ENCODE measurements at regions not wholly inside any gene's neighbourhood (a gene's known extent, or its start where the extent isn't known, plus 50 kb on each side); places are given as distances from the start of the nearest gene placed in this dataset.

DNA sequence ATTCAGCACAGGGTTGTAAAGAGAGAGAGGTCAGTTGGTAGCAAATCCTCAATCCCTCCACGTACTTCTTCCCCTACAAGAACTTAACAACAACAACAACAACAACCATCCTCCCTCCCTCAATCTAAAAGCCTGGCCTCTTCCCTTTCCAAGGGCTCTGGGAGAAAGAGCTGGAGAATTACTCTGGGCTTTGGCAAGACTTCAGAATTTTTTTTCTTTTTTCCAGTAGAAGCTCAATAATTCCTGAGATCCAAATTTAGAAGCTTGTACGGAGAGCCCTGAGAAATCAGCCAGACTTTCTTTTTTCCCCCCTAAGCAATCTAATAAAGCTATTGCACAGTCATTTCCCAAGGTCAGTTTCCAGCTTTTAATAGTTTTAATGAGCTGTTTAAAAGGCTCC, 95.8 kb upstream of the CACNA2D3 start:
- no peak overlapping the region for H3K27ac ChIP-seq
- no peaks in the 10 kb centered on the region for H3K36me3 ChIP-seq
- TF ChIP-seq, protein P1, sequence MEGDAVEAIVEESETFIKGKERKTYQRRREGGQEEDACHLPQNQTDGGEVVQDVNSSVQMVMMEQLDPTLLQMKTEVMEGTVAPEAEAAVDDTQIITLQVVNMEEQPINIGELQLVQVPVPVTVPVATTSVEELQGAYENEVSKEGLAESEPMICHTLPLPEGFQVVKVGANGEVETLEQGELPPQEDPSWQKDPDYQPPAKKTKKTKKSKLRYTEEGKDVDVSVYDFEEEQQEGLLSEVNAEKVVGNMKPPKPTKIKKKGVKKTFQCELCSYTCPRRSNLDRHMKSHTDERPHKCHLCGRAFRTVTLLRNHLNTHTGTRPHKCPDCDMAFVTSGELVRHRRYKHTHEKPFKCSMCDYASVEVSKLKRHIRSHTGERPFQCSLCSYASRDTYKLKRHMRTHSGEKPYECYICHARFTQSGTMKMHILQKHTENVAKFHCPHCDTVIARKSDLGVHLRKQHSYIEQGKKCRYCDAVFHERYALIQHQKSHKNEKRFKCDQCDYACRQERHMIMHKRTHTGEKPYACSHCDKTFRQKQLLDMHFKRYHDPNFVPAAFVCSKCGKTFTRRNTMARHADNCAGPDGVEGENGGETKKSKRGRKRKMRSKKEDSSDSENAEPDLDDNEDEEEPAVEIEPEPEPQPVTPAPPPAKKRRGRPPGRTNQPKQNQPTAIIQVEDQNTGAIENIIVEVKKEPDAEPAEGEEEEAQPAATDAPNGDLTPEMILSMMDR (IDR thresholded peaks at IDR 0.05), result no peak
- no peaks in the 10 kb centered on the region for H3K27me3 ChIP-seq
- no peak overlapping the region for H3K4me3 ChIP-seq
- no peak for DNase-seq (ENCODE audit: low spot score)
- H3K4me1 ChIP-seq, result peaks cover 0 to 5% of the 10 kb centered on the region in 2 donors
- no peaks in the 10 kb centered on the region for H3K9me3 ChIP-seq

DNA sequence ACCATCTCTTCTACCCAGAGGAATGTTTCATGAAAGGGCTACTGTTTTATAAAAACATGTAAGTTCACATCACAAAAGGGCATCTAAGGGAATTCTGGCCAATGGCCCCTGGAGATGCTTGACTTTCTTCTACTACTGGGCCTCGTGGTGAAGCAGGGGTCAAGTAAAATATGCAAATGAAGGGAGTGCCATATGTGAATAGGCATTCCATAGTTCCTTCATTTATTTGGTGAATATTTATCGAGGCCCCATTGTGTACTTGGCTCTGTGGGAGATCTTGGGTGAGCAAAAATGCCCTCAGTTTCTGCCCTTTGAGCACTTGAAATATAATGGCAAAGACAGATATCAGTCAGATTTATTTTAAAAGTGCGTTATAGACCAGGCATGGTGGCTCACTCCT, 101.3 kb upstream of the CACNA2D3 start:
- no peak for DNase-seq (ENCODE audit: low spot score)
- H3K27ac ChIP-seq, result no peak overlapping the region
- no peaks in the 10 kb centered on the region for H3K27me3 ChIP-seq
- TF ChIP-seq, protein P1 (IDR thresholded peaks at IDR 0.05), result no peak
- H3K36me3 ChIP-seq, result no peaks in the 10 kb centered on the region
- H3K4me3 ChIP-seq, result no peak overlapping the region
- H3K9me3 ChIP-seq, result peaks cover 0 to 7% of the 10 kb centered on the region in 2 donors
- no peaks in the 10 kb centered on the region for H3K4me1 ChIP-seq

DNA sequence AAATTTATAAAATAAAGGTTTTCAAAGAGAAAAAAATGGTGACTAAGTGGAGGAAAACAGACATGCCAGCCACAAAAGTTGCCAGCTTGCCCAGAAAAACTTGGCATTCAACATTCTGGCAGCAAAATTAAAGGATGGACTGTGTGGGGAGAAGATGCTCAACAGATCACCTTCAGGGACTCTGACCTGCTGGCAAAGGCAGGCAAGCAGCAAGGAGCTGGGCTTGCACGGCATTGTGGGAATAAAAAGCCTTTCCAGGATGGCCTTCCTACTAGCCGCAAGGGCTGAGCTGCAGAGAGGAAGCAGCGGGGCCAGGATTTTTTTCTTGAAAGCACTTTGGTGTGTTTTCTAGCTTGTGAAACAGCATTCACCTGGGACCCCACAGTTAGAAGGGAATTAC, 101.9 kb upstream of the CACNA2D3 start:
- DNase-seq (ENCODE audit: low spot score), result no peak
- Histone ChIP-seq H3K4me3 (no peak overlapping the region), H3K4me1 (no peaks in the 10 kb centered on the region), H3K36me3 (no peaks in the 10 kb centered on the region), H3K9me3 (peaks cover 0 to 7% of the 10 kb centered on the region in 2 donors), H3K27ac (no peak overlapping the region), H3K27me3 (no peaks in the 10 kb centered on the region)
- TF ChIP-seq, protein P1 (IDR thresholded peaks at IDR 0.05), result no peak

GRCh38 chr3:54014067-54014466, 108.3 kb upstream of the CACNA2D3 start:
- no peak overlapping the region for H3K27ac ChIP-seq

DNA sequence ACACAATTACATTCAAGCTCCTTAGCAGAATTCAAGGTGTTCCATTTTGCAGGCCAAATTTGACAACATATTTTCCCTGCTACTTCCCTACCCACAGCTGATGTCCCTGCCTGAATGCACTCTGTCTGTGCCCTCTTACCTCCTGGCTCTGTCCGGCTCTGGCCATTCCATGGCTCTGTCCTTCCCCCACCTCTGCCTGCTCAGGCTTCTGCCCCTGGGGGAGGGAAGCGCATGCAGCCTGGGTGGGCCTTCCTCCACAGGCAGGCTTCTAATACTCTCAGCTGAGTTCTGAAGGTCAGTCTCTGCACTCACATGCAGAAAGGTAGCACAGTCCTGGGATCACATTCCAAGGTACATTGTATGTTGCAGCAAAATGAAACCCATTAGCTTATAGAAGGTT, 113.6 kb upstream of the CACNA2D3 start:
- TF ChIP-seq, protein P1 (IDR thresholded peaks at IDR 0.05), result no peak
- Histone ChIP-seq H3K36me3 (no peaks in the 10 kb centered on the region), H3K27ac (no peak overlapping the region), H3K4me3 (no peak overlapping the region), H3K27me3 (no peaks in the 10 kb centered on the region), H3K4me1 (no peaks in the 10 kb centered on the region), H3K9me3 (no peaks in the 10 kb centered on the region)
- DNase-seq (ENCODE audit: low spot score), result no peak

More at GRCh38 chr3:54014067-54014466, 108.3 kb upstream of the CACNA2D3 start:
- H3K27me3 ChIP-seq, result no peaks in the 10 kb centered on the region
- no peaks in the 10 kb centered on the region for H3K4me1 ChIP-seq
- peaks cover 0 to 6% of the 10 kb centered on the region in 2 donors for H3K9me3 ChIP-seq
- H3K4me3 ChIP-seq, result no peak overlapping the region
- no peak for DNase-seq (ENCODE audit: low spot score)
- H3K36me3 ChIP-seq, result no peaks in the 10 kb centered on the region
- TF ChIP-seq, protein P1 (IDR thresholded peaks at IDR 0.05), result no peak

DNA sequence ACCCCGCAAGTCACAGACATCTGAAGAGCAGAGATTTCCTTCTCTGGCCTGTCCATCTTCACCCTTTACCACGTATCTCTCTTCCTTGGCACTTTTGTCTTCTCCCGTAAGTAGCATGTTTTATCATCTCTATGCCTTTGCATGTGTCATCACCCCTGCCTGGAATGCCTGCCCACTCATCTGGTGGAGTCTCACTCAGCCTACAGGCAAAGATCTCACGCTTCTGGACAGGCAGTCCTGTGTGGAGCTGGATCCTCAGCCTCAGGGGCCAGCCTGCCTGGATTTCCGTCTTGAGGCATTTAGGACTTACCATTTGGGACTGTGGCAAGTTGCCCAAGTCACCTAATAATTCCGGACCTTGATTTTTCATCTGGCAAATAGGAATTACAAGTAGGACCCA, 114.3 kb upstream of the CACNA2D3 start:
- Histone ChIP-seq H3K27me3 (no peaks in the 10 kb centered on the region), H3K4me3 (no peak overlapping the region), H3K9me3 (no peaks in the 10 kb centered on the region), H3K36me3 (no peaks in the 10 kb centered on the region), H3K4me1 (no peaks in the 10 kb centered on the region), H3K27ac (no peak overlapping the region)
- TF ChIP-seq, protein P1 (IDR thresholded peaks at IDR 0.05), result no peak
- DNase-seq (ENCODE audit: low spot score), result no peak
